ENCODE measurements at regions not wholly inside any gene's neighbourhood (a gene's known extent, or its start where the extent isn't known, plus 50 kb on each side); places are given as distances from the start of the nearest gene placed in this dataset.

- Histone ChIP-seq H3K9me3 (ENCODE audit: control insufficient read depth, insufficient read depth, low read length) (no peaks in the 10 kb centered on the region), H3K9ac (ENCODE audit: low read depth, low read length) (no peak overlapping the region), H3K36me3 (ENCODE audit: control insufficient read depth, insufficient read depth, low read length) (no peaks in the 10 kb centered on the region), H3K4me1 (ENCODE audit: control insufficient read depth, insufficient read depth, low read length) (no peaks in the 10 kb centered on the region), H3K4me3 (ENCODE audit: low read depth, low read length) (no peak overlapping the region), H3K27me3 (ENCODE audit: control insufficient read depth, insufficient read depth, low read length) (no peaks in the 10 kb centered on the region)
Measured at GRCh38 chr1:198865319-198865718, 226.5 kb downstream of the PTPRC start.

- H3K4me1 ChIP-seq (ENCODE audit: control insufficient read depth, insufficient read depth, low read length) = no peaks in the 10 kb centered on the region
- no peaks in the 10 kb centered on the region for H3K27me3 ChIP-seq (ENCODE audit: control insufficient read depth, insufficient read depth, low read length)
- H3K4me3 ChIP-seq (ENCODE audit: low read depth, low read length) = no peak overlapping the region
- H3K9ac ChIP-seq (ENCODE audit: low read depth, low read length) = no peak overlapping the region
- H3K36me3 ChIP-seq (ENCODE audit: control insufficient read depth, insufficient read depth, low read length) = no peaks in the 10 kb centered on the region
- H3K9me3 ChIP-seq (ENCODE audit: control insufficient read depth, insufficient read depth, low read length) = no peaks in the 10 kb centered on the region
Measured at GRCh38 chr1:198867182-198867581, 228.3 kb downstream of the PTPRC start.

GRCh38 chr1:198873696-198874230 is 234.9 kb downstream of the PTPRC start:
- no peak overlapping the region for H3K4me3 ChIP-seq (ENCODE audit: low read depth, low read length)
- H3K36me3 ChIP-seq (ENCODE audit: control insufficient read depth, insufficient read depth, low read length) = no peaks in the 10 kb centered on the region
- no peak overlapping the region for H3K9ac ChIP-seq (ENCODE audit: low read depth, low read length)
- no peaks in the 10 kb centered on the region for H3K9me3 ChIP-seq (ENCODE audit: control insufficient read depth, insufficient read depth, low read length)
- no peaks in the 10 kb centered on the region for H3K4me1 ChIP-seq (ENCODE audit: control insufficient read depth, insufficient read depth, low read length)
- H3K27me3 ChIP-seq (ENCODE audit: control insufficient read depth, insufficient read depth, low read length) = no peaks in the 10 kb centered on the region

GRCh38 chr1:198876371-198876871 is 237.6 kb downstream of the PTPRC start:
- Histone ChIP-seq H3K36me3 (ENCODE audit: control insufficient read depth, insufficient read depth, low read length) (no peaks in the 10 kb centered on the region), H3K4me1 (ENCODE audit: control insufficient read depth, insufficient read depth, low read length) (no peaks in the 10 kb centered on the region), H3K4me3 (ENCODE audit: low read depth, low read length) (no peak overlapping the region), H3K9ac (ENCODE audit: low read depth, low read length) (peak overlapping the region; percentile 8), H3K27me3 (ENCODE audit: control insufficient read depth, insufficient read depth, low read length) (no peaks in the 10 kb centered on the region), H3K9me3 (ENCODE audit: control insufficient read depth, insufficient read depth, low read length) (no peaks in the 10 kb centered on the region)

- Histone ChIP-seq H3K36me3 (ENCODE audit: control insufficient read depth, insufficient read depth, low read length) (no peaks in the 10 kb centered on the region), H3K9ac (ENCODE audit: low read depth, low read length) (no peak overlapping the region), H3K27me3 (ENCODE audit: control insufficient read depth, insufficient read depth, low read length) (no peaks in the 10 kb centered on the region), H3K9me3 (ENCODE audit: control insufficient read depth, insufficient read depth, low read length) (no peaks in the 10 kb centered on the region), H3K4me1 (ENCODE audit: control insufficient read depth, insufficient read depth, low read length) (no peaks in the 10 kb centered on the region), H3K4me3 (ENCODE audit: low read depth, low read length) (no peak overlapping the region)
Measured at GRCh38 chr1:198878566-198878965, 239.7 kb downstream of the PTPRC start.

GRCh38 chr1:198879711-198880306 is 241.0 kb downstream of the PTPRC start:
- Histone ChIP-seq H3K4me3 (ENCODE audit: low read depth, low read length) (no peak overlapping the region), H3K9me3 (ENCODE audit: control insufficient read depth, insufficient read depth, low read length) (no peaks in the 10 kb centered on the region), H3K27me3 (ENCODE audit: control insufficient read depth, insufficient read depth, low read length) (no peaks in the 10 kb centered on the region), H3K9ac (ENCODE audit: low read depth, low read length) (no peak overlapping the region), H3K4me1 (ENCODE audit: control insufficient read depth, insufficient read depth, low read length) (no peaks in the 10 kb centered on the region), H3K36me3 (ENCODE audit: control insufficient read depth, insufficient read depth, low read length) (no peaks in the 10 kb centered on the region)

GRCh38 chr1:198880397-198880796 is 241.6 kb downstream of the PTPRC start:
- no peak overlapping the region for H3K4me3 ChIP-seq (ENCODE audit: low read depth, low read length)
- no peaks in the 10 kb centered on the region for H3K27me3 ChIP-seq (ENCODE audit: control insufficient read depth, insufficient read depth, low read length)
- no peaks in the 10 kb centered on the region for H3K9me3 ChIP-seq (ENCODE audit: control insufficient read depth, insufficient read depth, low read length)
- no peaks in the 10 kb centered on the region for H3K36me3 ChIP-seq (ENCODE audit: control insufficient read depth, insufficient read depth, low read length)
- no peaks in the 10 kb centered on the region for H3K4me1 ChIP-seq (ENCODE audit: control insufficient read depth, insufficient read depth, low read length)
- no peak overlapping the region for H3K9ac ChIP-seq (ENCODE audit: low read depth, low read length)

- Histone ChIP-seq H3K4me1 (ENCODE audit: control insufficient read depth, insufficient read depth, low read length) (no peaks in the 10 kb centered on the region), H3K9ac (ENCODE audit: low read depth, low read length) (no peak overlapping the region), H3K4me3 (ENCODE audit: low read depth, low read length) (no peak overlapping the region), H3K27me3 (ENCODE audit: control insufficient read depth, insufficient read depth, low read length) (no peaks in the 10 kb centered on the region), H3K36me3 (ENCODE audit: control insufficient read depth, insufficient read depth, low read length) (no peaks in the 10 kb centered on the region), H3K9me3 (ENCODE audit: control insufficient read depth, insufficient read depth, low read length) (no peaks in the 10 kb centered on the region)
Measured at GRCh38 chr1:198880818-198881597, 242.2 kb downstream of the PTPRC start.

GRCh38 chr1:198883184-198883583 is 244.3 kb downstream of the PTPRC start:
- no peak overlapping the region for H3K4me3 ChIP-seq (ENCODE audit: low read depth, low read length)
- no peaks in the 10 kb centered on the region for H3K4me1 ChIP-seq (ENCODE audit: control insufficient read depth, insufficient read depth, low read length)
- no peak overlapping the region for H3K9ac ChIP-seq (ENCODE audit: low read depth, low read length)
- H3K9me3 ChIP-seq (ENCODE audit: control insufficient read depth, insufficient read depth, low read length) = no peaks in the 10 kb centered on the region
- H3K27me3 ChIP-seq (ENCODE audit: control insufficient read depth, insufficient read depth, low read length) = no peaks in the 10 kb centered on the region
- no peaks in the 10 kb centered on the region for H3K36me3 ChIP-seq (ENCODE audit: control insufficient read depth, insufficient read depth, low read length)

GRCh38 chr1:198887866-198888265 is 249.0 kb downstream of the PTPRC start:
- H3K9me3 ChIP-seq (ENCODE audit: control insufficient read depth, insufficient read depth, low read length) = no peaks in the 10 kb centered on the region
- H3K36me3 ChIP-seq (ENCODE audit: control insufficient read depth, insufficient read depth, low read length) = no peaks in the 10 kb centered on the region
- no peak overlapping the region for H3K9ac ChIP-seq (ENCODE audit: low read depth, low read length)
- H3K27me3 ChIP-seq (ENCODE audit: control insufficient read depth, insufficient read depth, low read length) = no peaks in the 10 kb centered on the region
- H3K4me1 ChIP-seq (ENCODE audit: control insufficient read depth, insufficient read depth, low read length) = no peaks in the 10 kb centered on the region
- H3K4me3 ChIP-seq (ENCODE audit: low read depth, low read length) = no peak overlapping the region

DNA sequence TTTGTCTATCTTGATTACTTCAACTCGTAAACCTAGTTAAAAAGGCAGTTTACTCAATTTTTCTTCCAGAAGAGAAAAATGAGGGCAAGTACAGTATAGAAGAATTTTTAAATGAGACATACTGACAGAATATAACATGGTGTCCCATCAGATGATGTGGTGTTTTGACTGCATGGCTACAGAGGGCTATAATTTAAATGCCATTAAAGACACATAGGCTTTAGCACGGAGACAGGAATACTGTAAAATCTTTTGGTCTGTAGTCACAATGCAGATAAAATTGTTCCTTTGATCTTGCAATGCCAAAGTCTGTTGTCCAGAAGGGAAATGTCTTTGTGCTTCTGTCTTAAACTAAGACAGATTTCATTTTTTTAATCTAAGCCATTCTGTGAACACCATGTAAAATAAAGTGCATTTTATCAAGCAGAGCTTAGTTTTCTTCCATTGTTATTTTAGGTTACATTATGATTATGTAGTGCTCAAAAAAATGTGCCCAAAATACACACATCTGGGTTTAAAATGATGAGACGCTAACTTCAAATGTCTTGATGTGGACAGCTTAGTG is 249.6 kb downstream of the PTPRC start:
- H3K36me3 ChIP-seq (ENCODE audit: control insufficient read depth, insufficient read depth, low read length) = no peaks in the 10 kb centered on the region
- no peak overlapping the region for H3K9ac ChIP-seq (ENCODE audit: low read depth, low read length)
- no peak overlapping the region for H3K4me3 ChIP-seq (ENCODE audit: low read depth, low read length)
- H3K4me1 ChIP-seq (ENCODE audit: control insufficient read depth, insufficient read depth, low read length) = no peaks in the 10 kb centered on the region
- no peaks in the 10 kb centered on the region for H3K9me3 ChIP-seq (ENCODE audit: control insufficient read depth, insufficient read depth, low read length)
- H3K27me3 ChIP-seq (ENCODE audit: control insufficient read depth, insufficient read depth, low read length) = no peaks in the 10 kb centered on the region

- no peak overlapping the region for H3K4me3 ChIP-seq (ENCODE audit: low read depth, low read length)
- H3K27me3 ChIP-seq (ENCODE audit: control insufficient read depth, insufficient read depth, low read length) = no peaks in the 10 kb centered on the region
- no peaks in the 10 kb centered on the region for H3K4me1 ChIP-seq (ENCODE audit: control insufficient read depth, insufficient read depth, low read length)
- no peak overlapping the region for H3K9ac ChIP-seq (ENCODE audit: low read depth, low read length)
- H3K36me3 ChIP-seq (ENCODE audit: control insufficient read depth, insufficient read depth, low read length) = no peaks in the 10 kb centered on the region
- H3K9me3 ChIP-seq (ENCODE audit: control insufficient read depth, insufficient read depth, low read length) = no peaks in the 10 kb centered on the region
Measured at GRCh38 chr1:198889101-198889500, 250.3 kb downstream of the PTPRC start.

All from iPS-15b (cell line).